GM12892 (cell line): ENCODE measurements at regions not wholly inside any gene's neighbourhood (a gene's known extent, or its start where the extent isn't known, plus 50 kb on each side); places are given as distances from the start of the nearest gene placed in this dataset.

Experiments used
- DNase-seq: peaks from one replicate; pipeline ENCODE4 v3.0.0; 2011; ENCODE audit not compliant: insufficient read length
- FAIRE-seq: peaks from 2 replicates; lab custom pipeline; 2011; peaks lifted over from hg19 to GRCh38; lab: Jason Lieb, UNC
- POLR2A ChIP-seq: IDR thresholded peaks from 2 replicates; pipeline ENCODE4 v1.6.1; 2011; ENCODE audit warnings: low read depth, low read length, control low read depth
- POLR2AphosphoS5 ChIP-seq: IDR thresholded peaks from 2 replicates; pipeline ENCODE4 v1.6.1; 2011; ENCODE audit warnings: low read depth, low read length, control low read depth
- TAF1 ChIP-seq: IDR thresholded peaks from 2 replicates; pipeline ENCODE4 v1.6.1; 2011; ENCODE audit warnings: low read depth, mild to moderate bottlenecking, control low read depth, low read length, borderline replicate concordance

DNA sequence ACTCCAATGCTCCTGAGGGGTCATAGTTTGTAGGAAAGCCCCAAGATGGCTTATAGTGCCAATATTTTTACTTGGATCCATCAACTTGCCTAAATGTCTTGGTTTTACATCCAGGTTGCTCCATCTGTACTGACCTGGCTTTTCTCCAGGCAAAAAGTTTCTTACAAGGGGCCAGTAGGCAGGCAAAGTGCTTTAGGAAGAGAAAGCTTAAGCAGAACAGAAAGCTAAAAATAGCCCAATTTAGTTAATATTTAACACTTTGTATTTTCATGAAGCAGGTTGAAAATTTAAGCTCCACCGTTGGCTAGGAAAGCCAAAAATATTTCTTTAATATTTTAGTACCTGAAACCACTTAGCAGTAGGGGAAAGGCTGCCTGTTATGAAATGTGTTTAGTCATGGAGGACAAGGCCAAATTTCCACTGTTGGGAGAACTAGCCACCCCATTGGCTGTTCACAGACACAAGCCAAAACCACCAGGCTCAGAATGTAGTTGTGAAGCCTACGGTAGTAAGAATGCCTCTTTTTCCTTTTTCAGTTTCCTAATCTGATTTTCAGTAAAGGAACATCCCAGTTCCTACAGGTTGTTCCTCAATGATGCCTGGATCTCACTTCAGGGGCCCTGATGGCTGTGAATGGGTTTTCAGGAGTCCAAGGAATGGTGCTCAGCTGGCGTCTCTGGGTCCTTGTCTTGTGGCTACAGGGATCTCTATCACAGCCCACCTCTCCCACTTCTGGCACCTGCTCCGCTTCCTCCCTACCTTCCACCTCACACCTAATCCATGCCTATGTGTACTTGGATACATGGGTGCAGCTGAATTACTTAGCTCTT, 324.8 kb downstream of the PMP22 start:
- TF ChIP-seq TAF1 (no peak), POLR2AphosphoS5 (no peak), POLR2A (no peak)
- DNase-seq: no peak
- no peak for FAIRE-seq

DNA sequence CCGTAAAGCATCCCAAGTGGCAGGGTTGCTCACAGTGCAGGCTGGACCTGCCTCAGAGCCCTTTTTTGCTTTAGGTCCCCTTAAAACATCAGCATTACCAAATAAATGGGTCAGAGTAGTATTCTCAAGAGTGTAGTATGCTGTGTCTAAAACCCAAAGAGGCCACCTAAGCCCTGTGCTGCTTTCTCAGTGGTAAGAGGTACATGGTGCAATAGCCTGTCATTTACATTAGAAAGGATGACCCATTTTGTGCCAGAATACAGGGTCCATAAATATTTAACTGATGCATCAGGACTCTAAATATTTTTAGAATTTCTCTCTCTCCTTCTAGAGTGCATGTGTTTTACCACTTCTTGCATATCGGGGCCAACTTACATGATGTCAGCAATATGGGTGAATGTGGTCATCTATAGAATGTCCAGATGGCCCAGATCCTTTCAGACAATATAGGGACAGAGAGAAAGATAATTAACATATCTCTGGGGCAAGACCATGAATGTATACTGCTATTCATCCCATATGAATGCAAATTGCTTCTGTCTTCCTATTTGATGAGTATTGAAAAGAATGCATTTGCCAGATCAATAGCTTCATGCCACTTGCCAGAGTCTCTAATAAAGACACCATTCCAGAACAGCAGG, 329.2 kb downstream of the PMP22 start:
- TF ChIP-seq POLR2A (no peak), TAF1 (no peak), POLR2AphosphoS5 (no peak)
- DNase-seq (no peak), FAIRE-seq (no peak)

DNA sequence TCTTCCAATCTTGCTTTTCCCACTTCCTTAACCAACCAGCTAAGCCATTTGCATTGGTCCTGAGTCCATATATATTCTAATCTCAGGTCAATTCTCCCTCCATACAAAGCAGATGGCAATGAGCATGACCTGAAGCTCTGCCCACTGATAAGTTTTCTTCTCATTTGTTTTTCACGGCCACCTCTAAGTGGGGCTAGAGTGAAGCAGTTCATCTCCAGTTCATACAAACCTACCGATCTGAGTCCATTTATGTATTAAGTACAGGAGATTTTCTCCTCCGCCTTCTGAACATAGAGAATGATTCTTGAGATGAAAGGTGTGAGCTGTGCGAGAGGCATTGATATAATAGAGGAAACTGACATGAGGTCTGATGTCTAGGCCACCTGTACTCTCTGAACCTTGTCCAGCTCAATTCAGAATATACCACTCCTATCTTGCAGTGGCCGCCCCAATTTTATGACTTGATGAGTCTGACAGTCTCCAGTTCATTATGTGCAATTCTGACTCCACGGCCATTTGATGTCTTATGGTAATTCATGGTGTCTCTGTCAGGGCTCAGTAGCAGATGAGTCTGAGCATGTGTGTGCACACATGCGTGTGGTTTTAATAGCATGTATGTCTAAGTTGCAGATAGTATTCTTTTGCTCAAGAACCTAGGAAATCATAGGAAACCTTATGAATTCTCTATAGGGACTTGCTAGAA, 329.8 kb downstream of the PMP22 start:
- no peak for TF ChIP-seq TAF1
- no peak for TF ChIP-seq POLR2AphosphoS5
- TF ChIP-seq POLR2A: no peak
- no peak for FAIRE-seq
- no peak for DNase-seq

DNA sequence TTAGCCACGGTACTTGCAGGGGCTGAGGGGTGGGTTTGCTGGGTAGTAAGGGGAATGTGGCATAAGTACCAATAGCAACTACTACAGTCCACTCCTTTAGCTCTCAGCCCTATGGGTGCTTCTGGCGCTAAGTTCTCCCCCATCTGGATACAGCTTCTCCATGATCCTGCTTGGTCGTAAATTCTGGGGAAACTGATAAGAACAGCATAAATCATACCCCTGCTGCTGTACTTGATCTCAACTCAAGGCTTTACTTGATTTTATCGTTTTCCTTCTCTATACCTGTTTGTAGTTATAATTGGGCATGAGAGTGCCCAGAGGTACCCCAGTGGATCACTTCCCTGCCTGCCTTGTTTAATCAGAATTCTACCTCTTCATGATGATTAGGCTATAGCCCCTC, 331.4 kb downstream of the PMP22 start:
- no peak for TF ChIP-seq TAF1
- no peak for TF ChIP-seq POLR2AphosphoS5
- no peak for TF ChIP-seq POLR2A
- no peak for DNase-seq
- FAIRE-seq: no peak

DNA sequence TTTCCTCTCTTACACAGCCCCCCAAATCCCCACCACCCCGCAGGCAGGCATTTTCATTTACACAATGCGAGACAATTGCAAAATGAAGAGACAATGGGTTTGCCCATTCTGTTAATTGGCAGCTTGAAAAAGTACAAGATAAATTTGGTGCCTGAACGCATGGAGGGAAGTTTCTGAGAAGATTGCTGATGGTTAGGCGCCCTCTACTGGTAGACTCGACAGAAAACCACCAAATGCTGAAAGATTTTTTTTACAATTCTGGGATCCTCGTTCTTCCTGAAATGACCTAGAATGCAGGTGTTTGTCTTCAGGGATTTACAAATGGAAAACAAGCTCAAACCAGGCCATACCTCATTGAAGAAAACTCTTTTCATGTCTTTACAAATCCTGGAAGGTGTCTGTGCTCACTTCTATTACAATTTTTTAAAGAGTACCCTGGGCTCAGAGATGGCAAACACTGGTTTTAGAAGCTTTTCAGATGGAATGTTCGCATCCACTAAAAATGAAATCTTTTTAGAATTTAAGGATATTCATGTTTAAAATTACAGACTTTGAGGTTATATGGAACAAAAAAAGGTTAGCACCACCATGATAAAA, 338.5 kb downstream of the PMP22 start:
- peak; percentile 58 for FAIRE-seq
- no peak for TF ChIP-seq POLR2AphosphoS5
- no peak for DNase-seq

DNA sequence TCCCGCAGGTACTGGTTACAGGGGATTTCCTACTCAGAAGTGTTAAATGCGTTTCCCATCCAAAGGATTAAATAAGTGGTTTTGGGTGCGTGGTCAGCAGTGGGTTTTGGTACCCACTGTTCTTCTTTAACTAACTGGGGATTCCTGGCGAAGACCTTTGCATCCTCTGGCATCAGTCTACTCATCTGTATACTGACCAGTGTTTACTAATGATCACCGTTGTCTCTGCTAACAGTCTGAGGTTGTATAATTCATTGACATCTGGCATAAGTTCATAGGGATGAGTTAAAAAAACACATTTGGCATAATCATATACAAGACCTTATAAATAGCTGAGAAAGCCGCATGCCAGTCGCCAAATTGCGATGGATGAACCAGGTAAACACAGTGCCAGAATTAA, 339.1 kb downstream of the PMP22 start:
- FAIRE-seq (no peak), DNase-seq (no peak)
- TF ChIP-seq TAF1: no peak
- TF ChIP-seq POLR2A: no peak
- TF ChIP-seq POLR2AphosphoS5: no peak

DNA sequence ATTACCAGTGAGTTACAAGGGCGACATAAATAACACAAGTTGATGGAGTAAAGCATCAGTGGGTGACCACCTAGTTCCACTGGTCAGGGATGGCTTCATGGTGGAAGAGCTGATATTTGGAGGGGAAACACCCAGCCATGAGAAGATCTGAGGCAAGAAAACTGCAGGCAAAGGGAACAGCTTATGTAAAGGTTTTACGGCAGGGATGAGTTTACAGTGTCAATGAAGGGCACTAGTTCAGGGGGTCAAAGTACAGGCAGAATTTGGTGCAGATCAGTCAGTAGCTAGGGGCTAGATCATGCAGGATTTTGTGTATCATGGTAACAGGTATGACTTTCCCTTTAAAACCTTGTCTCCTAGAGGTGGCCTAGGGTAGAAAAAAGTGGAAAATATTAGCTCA, 339.6 kb downstream of the PMP22 start:
- DNase-seq (no peak), FAIRE-seq (no peak)
- no peak for TF ChIP-seq POLR2AphosphoS5
- no peak for TF ChIP-seq POLR2A
- no peak for TF ChIP-seq TAF1

DNA sequence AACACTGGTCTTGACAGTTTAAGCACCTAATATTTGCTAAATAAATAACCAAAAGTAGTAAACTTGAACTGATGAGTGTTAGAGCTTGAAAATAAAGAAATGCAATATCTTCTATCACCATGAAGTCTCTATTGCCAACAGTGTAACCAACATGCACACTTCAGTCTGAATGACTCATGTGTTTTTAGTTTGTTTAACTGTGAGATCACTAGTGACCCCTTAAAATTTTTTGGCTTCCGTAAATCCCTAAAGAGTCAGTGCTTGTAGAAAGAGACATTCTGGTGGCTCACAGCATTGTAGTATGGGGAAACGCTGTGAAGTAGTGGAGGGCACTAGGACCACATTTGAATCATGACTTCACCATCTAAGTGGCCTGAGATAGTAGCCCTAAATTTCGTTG, 341.1 kb downstream of the PMP22 start:
- DNase-seq: no peak
- no peak for TF ChIP-seq TAF1
- no peak for TF ChIP-seq POLR2AphosphoS5
- no peak for TF ChIP-seq POLR2A
- FAIRE-seq: no peak

DNA sequence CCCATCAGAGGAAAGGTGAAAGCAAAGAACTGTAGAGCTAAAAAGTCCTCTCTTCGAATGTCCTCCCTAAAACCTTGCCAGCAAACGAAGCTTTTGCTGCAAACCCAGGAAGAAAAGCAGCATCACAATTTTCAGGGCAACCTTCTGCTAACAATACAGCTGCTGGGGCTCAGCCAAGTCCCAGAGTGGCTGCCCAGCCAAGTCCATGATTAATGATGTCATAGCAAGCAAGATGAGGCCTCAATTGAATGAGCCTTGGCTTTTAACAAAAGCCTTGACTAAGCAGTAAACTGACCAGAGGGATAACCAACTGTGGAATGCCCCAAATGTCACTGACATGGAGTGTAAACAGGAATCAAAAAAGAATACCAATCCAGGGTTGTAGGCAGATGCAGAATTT, 342.7 kb downstream of the PMP22 start:
- TF ChIP-seq POLR2A: no peak
- TF ChIP-seq POLR2AphosphoS5: no peak
- no peak for TF ChIP-seq TAF1
- DNase-seq: no peak
- FAIRE-seq: no peak

DNA sequence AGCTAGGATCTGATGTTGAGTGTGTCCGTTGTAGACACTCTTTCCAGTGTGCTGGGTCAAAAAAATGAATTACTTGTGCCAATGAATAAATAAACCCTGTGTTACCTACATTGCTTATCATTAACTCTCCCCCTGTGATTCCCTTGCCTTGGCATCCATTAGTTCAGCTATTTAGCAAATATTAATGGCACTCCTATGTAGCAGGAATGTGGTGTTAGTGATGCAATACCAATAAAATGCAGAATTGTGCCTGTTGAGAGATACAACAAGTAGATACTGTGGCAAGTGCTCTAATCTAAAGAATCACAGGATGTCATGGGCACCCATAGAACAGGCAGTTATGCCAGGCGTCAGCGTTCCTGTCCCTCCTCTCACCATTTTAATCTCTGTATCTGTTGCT, 343.2 kb downstream of the PMP22 start:
- no peak for FAIRE-seq

DNA sequence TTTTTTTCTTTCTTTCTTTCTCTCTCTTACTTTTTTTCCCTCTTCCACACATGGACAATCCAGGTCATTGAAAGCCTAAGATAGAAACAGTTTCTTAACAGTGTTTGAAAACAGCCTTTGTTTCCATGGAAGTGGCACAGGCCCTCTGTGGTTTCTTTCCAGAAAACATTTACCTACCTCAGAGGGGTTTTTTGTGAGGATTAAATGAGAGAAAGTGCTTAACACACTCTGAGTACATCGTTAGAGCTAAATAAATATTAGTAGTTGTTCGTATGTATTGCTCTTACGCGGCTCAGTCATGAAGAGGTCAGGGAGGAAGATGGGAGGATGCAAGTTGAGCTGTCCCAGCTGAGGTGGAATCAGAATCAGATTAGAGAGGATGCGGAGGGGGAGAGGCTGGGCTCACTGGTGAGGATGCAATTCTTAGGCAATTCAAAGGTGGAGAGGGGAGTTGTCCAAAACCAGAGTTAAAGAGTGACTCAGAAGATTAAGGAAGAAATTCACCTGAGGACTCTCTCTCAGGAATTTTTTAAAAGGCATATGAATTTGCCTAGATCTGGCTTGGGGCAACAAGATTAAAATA, 345.4 kb downstream of the PMP22 start:
- TF ChIP-seq TAF1 (no peak), POLR2AphosphoS5 (no peak), POLR2A (no peak)
- DNase-seq (no peak), FAIRE-seq (no peak)

More for the DNA sequence above, 343.2 kb downstream of the PMP22 start:
- no peak for TF ChIP-seq POLR2A
- TF ChIP-seq POLR2AphosphoS5: no peak
- no peak for TF ChIP-seq TAF1
- DNase-seq: no peak

DNA sequence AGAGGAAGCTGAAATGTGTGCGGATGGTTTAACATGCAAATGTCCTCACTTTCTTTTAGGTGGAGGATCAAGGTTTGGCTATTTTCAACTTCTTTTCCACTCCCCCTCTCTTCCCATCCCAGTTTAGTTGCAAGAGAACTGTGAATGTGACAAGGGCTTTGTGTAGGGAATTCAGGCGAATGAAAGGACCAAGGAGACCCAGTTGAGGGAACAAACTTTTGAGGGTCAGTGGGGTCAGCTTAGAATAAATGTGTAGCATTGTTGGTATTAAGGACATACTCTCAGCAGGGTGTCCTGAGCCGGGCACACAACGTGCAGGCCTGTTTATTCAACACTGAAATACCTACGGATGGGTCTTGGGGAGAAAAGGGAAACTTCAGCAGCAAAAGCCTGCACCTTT, 346.0 kb downstream of the PMP22 start:
- FAIRE-seq: no peak
- TF ChIP-seq POLR2A: no peak
- TF ChIP-seq POLR2AphosphoS5: no peak
- TF ChIP-seq TAF1: no peak

More for the DNA sequence above, 346.0 kb downstream of the PMP22 start:
- DNase-seq: no peak
